ES-I3 (cell line): ENCODE measurements at regions not wholly inside any gene's neighbourhood (a gene's known extent, or its start where the extent isn't known, plus 50 kb on each side); places are given as distances from the start of the nearest gene placed in this dataset.
"Not testable (repeated sequence)": the region's sequence is repeated elsewhere in the genome, so short reads cannot be mapped to it uniquely, and the experiment has no call there.

Experiments
- H3K36me3 ChIP-seq: 2 replicates; pipeline ENCODE4 v1.6.1; 2013; ENCODE audit warnings: mild to moderate bottlenecking, low read length, control low read depth, moderate library complexity; ENCODE audit not compliant: insufficient read depth
- H3K4me1 ChIP-seq: 2 replicates; pipeline ENCODE4 v1.6.1; 2013; ENCODE audit warnings: mild to moderate bottlenecking, control low read depth, low read length; ENCODE audit not compliant: insufficient read depth
- H3K9ac ChIP-seq: 2 replicates; pipeline ENCODE4 v1.6.1; 2013; ENCODE audit warnings: low read depth, mild to moderate bottlenecking, low read length, moderate library complexity
- H3K9me3 ChIP-seq: 2 replicates; pipeline ENCODE4 v1.6.1; 2013; ENCODE audit warnings: mild to moderate bottlenecking, low read length, moderate library complexity; ENCODE audit not compliant: control insufficient read depth, insufficient read depth

DNA sequence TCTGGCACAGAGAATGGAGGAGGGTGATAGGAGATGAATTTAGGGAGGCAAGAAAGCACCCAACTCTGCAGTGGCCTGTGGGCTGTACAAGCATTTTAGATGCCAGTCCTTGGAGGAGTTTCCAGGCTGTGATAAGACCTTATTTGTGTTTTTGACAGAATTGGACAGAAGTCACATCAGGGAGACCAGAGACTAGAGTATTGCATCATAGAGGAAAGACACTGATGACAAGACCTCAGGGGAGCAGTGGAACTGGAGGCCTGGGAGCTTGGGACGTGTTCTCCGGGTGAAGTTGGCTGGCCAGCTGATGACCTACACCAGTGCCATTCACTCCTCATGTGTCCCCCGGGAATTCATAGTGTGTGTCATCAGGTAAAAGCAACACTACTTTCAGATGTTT, 284.0 kb upstream of the ZFP42 start:
- Histone ChIP-seq H3K36me3 (no peaks in the 10 kb centered on the region), H3K4me1 (no peaks in the 10 kb centered on the region), H3K9me3 (no peaks in the 10 kb centered on the region; the same call in 1 of the 2 replicates), H3K9ac (no peak overlapping the region)

DNA sequence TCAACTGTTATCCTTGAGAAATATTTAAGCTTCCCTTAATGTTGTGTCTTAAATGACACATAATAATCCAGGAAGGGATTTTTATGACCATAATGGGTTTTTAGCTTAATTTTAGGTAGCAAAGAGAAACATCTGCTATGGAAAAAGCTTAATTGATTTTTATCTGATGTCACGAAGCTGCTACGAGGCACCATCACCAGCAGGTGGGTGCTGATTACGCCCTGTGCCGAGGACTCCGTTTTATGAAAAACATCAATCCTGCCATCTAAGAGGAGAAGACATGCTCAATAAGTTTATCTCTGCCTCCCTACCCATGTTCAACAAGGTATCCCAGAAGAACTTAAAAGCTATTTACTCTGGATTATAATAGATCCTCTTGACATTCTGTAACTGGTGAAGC, 280.6 kb upstream of the ZFP42 start:
- H3K9me3 ChIP-seq = no peaks in the 10 kb centered on the region
- no peaks in the 10 kb centered on the region for H3K4me1 ChIP-seq
- H3K9ac ChIP-seq = no peak overlapping the region
- H3K36me3 ChIP-seq = no peaks in the 10 kb centered on the region

DNA sequence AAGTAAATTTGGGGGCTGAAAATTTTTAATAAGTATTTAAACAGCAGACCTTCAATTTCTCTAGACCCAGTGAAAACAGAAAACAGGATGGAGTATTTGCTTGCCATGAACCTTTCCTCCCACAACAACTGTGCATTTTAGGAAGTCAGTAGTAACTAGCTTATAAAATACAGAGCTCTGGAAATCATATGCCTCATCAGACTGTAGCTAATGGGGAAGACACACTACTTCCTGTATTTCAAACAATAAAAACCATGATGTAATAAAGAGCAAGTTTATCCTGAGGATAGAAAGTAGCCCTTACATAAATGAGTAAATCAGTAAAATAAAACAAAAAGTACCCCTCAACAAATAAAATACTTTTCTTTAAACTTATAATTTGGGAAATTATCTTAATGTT, 280.1 kb upstream of the ZFP42 start:
- H3K4me1 ChIP-seq = no peaks in the 10 kb centered on the region
- H3K9ac ChIP-seq = no peak overlapping the region
- no peaks in the 10 kb centered on the region for H3K9me3 ChIP-seq
- H3K36me3 ChIP-seq = no peaks in the 10 kb centered on the region

DNA sequence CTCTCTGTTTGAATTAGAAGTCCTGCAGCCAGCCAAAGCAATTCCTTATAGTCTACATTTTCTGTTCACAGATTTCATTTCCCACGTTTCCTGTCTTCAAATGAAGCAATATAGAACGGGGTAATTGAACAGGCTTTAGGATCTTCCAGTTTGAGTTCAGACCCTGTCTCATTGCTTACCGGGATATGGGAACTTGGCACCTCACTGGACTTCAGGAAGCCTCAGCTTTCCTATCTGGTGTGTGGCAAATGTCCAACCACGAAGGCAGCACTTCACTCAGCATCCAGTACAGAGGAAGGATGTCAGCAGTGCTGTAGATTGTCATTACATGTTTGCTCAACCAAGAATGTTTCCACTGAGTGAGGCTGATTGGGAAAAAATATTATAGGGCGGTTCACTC, 271.1 kb upstream of the ZFP42 start:
- no peaks in the 10 kb centered on the region for H3K36me3 ChIP-seq
- no peaks in the 10 kb centered on the region for H3K9me3 ChIP-seq
- H3K4me1 ChIP-seq = no peaks in the 10 kb centered on the region
- no peak overlapping the region for H3K9ac ChIP-seq

DNA sequence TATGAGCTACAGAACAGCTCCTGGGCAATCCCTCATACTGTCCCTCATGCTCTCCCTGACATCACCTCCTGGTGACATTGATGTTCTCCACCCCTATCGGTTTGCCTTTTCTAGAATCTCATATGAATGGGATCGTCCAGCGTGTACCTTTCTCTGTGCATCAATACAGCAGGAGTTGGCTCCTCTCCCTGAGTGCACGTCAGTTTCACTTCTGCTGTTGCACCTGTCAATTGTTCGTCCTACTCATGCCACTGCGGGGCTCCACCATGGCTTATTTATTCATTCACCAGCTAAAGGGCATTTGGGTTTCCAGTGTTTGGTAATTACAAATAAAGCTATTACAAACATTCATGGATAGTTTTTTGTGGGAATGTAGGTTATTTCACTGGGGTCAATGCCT, 269.1 kb upstream of the ZFP42 start:
- H3K4me1 ChIP-seq = no peaks in the 10 kb centered on the region
- H3K9me3 ChIP-seq = no peaks in the 10 kb centered on the region
- H3K9ac ChIP-seq = no peak overlapping the region
- no peaks in the 10 kb centered on the region for H3K36me3 ChIP-seq

DNA sequence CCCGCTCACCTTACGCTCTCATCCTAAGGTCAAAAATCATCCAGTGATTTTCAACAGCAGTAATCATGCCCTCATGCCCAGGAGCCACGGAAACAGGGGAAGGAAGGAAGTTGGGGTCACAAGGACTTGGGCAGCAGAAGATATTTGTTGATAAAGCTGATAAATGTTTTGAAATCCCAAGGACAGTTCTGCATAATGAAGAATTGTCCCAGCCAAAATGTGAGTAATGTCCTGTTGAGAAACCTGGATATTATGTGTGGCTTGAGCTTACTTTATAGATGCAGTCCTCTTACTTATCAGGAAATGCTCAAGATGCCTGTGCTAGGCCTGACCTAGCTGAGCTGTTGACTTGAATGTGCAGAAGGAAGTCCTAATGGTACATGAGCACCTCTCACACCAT, 263.0 kb upstream of the ZFP42 start:
- no peaks in the 10 kb centered on the region for H3K9me3 ChIP-seq

DNA sequence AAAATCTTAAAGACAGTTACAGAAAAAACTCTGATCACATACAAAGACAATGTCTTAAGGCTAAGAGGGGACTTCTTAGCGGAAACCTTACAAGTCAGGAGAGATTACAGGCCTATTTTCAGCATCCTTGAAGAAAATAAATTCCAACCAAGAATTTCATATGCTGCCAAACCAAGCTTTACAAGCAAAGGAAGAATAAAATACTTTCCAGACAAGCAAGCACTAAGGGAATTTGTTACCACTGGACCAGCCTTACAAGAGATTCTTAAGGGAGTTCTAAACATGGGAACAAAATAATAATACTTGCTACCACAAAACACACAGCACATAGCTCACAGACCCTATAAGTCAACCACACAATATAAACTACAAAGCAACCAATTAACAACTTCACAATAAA, 255.8 kb upstream of the ZFP42 start:
- Histone ChIP-seq H3K9ac (no peak overlapping the region), H3K9me3 (peaks cover 5% of the 10 kb centered on the region; the same call in 1 of the 2 replicates), H3K36me3 (no peaks in the 10 kb centered on the region), H3K4me1 (no peaks in the 10 kb centered on the region)

More for the DNA sequence above, 263.0 kb upstream of the ZFP42 start:
- no peak overlapping the region for H3K9ac ChIP-seq
- no peaks in the 10 kb centered on the region for H3K4me1 ChIP-seq
- no peaks in the 10 kb centered on the region for H3K36me3 ChIP-seq

DNA sequence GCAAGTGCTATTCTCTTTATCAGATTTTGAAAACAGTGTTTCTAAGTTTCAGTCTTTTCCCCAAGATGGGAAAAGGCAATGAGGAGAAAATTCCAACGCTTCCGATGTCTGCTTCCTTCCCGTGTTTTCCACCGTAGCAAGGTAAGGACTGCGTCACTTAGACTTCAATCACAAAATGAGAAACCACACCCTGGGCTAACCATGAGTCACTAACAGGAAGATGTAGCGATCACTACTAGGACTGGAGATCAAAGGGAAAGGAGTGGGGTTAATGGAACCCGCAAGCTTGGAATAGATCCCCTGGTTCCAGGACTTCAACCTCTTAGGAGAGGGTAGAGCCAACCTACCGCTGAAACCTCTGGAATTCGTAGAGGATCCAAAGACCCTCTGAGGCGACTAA, 250.7 kb upstream of the ZFP42 start:
- Histone ChIP-seq H3K9me3 (no peaks in the 10 kb centered on the region), H3K36me3 (no peaks in the 10 kb centered on the region), H3K9ac (no peak overlapping the region), H3K4me1 (no peaks in the 10 kb centered on the region)

DNA sequence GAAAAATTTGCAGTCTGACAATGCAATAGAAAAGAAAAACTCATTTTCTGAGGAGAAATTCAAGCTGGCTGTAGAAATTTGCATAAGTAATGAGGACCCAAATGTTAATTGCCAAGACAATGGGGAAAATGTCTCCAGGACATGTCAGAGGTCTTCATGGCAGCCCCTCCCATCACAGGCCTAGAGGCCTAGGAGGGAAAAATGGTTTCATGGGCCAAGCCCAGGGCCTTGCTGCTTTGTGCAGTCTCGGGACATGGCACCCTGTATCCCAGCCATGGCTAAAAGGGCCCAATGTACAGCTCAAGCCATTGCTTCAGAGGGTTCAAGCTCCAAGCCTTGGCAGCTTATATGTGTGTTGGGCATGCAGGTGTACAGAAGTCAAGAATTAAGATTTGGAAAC, 244.9 kb upstream of the ZFP42 start:
- not testable (repeated sequence) for H3K9me3 ChIP-seq, H3K9ac ChIP-seq, H3K36me3 ChIP-seq, H3K4me1 ChIP-seq

DNA sequence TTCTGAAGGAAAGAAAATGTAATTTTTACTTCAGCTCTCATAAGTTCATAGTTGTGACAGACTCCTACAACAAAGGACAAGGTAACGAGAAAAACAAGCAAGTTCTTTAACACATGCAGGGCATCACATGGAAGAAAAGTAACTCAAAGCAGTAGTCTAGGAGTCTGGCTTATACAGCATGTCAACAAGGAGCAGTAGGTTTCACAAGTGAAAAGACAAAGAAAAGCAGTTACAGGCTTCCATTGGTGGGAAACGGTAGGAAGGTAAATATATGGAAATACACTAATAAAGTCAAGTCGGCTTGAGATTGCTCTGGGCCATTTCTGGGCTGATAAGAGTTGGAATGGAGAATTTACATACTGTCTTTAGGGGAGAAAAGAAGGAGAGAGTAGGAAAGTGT, 228.4 kb upstream of the ZFP42 start:
- H3K9me3 ChIP-seq = no peaks in the 10 kb centered on the region
- no peak overlapping the region for H3K9ac ChIP-seq
- H3K4me1 ChIP-seq = no peaks in the 10 kb centered on the region
- no peaks in the 10 kb centered on the region for H3K36me3 ChIP-seq

DNA sequence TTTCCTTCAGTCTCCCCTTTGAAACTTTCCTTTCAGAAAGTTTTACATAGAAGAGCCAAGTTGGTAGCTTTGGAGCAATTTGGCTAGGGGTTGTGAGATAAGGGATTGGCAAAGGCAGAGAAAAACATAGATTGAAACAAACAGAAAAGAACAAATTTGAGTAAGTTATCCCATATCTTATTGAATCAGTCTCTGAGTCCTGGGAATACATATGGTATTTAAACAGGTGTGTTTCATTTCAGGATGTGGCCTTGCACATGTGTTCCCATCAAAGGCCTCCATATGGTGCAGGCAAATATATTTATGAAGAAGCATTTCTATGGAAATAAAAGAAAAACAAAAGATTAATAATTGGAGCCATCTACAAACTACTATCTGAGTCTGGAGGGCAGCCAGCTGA, 227.9 kb upstream of the ZFP42 start:
- Histone ChIP-seq H3K4me1 (no peaks in the 10 kb centered on the region), H3K9ac (no peak overlapping the region), H3K36me3 (no peaks in the 10 kb centered on the region), H3K9me3 (no peaks in the 10 kb centered on the region)

DNA sequence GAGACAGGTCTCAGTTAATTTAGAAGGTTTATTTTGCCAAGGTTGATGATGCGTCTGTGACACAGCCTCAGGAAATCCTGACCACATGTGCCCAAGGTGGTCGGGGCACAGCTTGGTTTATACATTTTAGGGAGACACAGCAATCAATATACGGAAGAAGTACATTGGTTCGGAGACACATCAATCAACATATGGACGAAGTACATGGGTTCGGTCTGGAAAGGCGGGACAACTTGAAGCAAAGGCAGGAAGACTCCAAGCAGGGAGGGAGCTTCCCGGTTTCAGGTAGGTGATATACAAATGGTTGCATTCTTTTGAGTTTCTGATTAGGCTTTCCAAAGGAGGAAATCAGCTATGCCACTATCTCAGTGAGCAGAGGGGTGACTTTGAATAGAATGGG, 225.2 kb upstream of the ZFP42 start:
- H3K9me3 ChIP-seq = no peaks in the 10 kb centered on the region
- no peaks in the 10 kb centered on the region for H3K4me1 ChIP-seq
- no peaks in the 10 kb centered on the region for H3K36me3 ChIP-seq
- no peak overlapping the region for H3K9ac ChIP-seq

DNA sequence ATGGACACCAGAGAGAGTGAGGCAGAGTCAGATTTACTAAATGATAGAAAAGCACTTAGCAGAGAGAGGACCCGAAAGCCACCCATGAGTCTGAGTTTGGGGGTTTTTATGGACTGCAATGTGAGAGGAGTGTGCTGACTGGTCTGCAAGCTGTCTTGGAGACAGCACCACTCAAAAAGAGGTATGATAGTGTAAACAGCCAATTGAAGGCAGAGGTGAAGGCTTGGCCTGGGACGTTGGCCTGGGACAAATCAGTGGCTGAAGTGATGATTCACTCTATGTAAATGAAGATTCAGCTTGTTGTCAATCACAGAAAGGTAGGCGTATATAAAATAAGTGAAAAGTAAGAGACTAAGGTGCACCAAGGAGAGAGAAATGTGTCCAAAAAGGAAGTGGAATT, 217.6 kb upstream of the ZFP42 start:
- no peak overlapping the region for H3K9ac ChIP-seq
- no peaks in the 10 kb centered on the region; the same call in 1 of the 2 replicates for H3K4me1 ChIP-seq
- H3K36me3 ChIP-seq = no peaks in the 10 kb centered on the region
- peaks cover 9% of the 10 kb centered on the region; the same call in 1 of the 2 replicates for H3K9me3 ChIP-seq

DNA sequence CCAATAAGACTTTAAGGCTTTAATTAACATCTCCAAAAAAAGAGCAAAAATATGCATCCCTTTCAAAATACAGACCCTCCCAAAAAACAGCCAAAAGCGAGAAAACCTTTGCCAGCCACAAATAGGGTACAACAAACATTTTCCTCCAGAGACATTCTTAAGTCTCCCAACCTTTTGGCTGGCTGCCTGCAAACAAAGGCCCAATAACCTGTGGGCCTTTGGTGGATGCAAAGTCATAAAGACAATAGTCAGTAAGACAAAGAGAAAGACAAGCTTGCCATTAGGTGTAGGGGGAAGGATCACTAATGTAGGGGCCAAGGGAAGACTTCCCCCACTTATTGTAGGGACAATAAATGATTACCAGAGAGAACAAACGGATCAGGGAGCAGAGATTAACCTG, 215.5 kb upstream of the ZFP42 start:
- H3K9ac ChIP-seq = no peak overlapping the region
- peaks cover 9% of the 10 kb centered on the region; the same call in 1 of the 2 replicates for H3K9me3 ChIP-seq
- H3K4me1 ChIP-seq = no peaks in the 10 kb centered on the region; the same call in 1 of the 2 replicates
- H3K36me3 ChIP-seq = no peaks in the 10 kb centered on the region

DNA sequence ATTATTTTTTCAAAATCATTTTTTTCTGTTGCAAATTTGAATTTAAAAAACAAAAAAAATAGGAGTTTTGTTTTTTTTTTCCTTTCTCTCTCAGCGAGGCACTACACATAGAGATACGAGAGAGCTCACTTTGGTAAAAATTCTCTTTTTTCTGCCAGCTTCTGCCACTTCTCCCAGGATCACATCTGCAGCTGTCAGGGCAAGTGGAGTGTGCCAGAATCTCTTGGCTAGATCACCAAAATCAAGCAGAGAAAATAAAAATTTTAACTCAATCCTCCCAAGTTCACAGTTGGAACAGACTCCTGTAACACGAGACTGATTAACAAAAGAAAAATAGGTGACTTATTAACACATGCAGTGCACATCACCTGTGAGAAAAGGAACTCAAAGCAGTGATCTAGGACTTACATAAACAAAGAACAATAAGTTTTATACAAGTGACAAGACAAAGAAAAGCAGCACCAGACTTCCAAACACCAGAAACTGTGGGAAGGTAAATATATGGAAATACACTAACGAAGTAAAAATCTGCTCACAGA, 213.2 kb upstream of the ZFP42 start:
- no peaks in the 10 kb centered on the region for H3K36me3 ChIP-seq
- no peaks in the 10 kb centered on the region; the same call in 1 of the 2 replicates for H3K4me1 ChIP-seq
- H3K9ac ChIP-seq = no peak overlapping the region

DNA sequence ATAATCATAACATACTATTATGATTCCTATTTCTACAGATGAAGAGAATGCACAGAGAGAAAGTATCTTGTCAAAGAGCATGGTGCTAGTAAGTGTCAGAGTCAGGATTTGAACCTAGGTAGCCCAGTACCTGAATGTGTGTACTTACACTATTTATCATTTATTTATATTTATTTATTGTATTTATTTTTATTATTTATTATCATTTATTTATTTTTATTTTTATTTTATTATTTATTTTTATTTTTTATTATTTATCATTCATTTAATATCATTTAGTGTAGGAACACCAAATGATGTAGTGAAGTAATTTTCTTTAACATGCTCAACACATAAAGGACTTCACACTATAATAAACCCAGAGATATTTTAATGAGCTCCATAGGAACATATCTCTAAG, 209.4 kb upstream of the ZFP42 start:
- H3K4me1 ChIP-seq = no peaks in the 10 kb centered on the region
- H3K9me3 ChIP-seq = no peaks in the 10 kb centered on the region
- H3K36me3 ChIP-seq = no peaks in the 10 kb centered on the region
- H3K9ac ChIP-seq = no peak overlapping the region

More for the DNA sequence above, 213.2 kb upstream of the ZFP42 start:
- H3K9me3 ChIP-seq = peaks cover 7% of the 10 kb centered on the region; the same call in 1 of the 2 replicates
